Panc1 (cell line): ENCODE measurements at regions not wholly inside any gene's neighbourhood (a gene's known extent, or its start where the extent isn't known, plus 50 kb on each side); places are given as distances from the start of the nearest gene placed in this dataset.

ENCODE experiments used
- CTCF ChIP-seq: fragments of 450-650 bp; IDR thresholded peaks from 2 replicates; pipeline ENCODE4 v1.5.1; 2017; ENCODE audit warnings: mild to moderate bottlenecking
- POLR2AphosphoS5 ChIP-seq: IDR thresholded peaks from 2 replicates; pipeline ENCODE4 v1.6.1; 2012; ENCODE audit warnings: mild to moderate bottlenecking, low read depth, low read length, moderate library complexity
- REST ChIP-seq, 2 experiments: IDR thresholded peaks; 2 replicates each; pipeline ENCODE4 v1.6.1; 2011 to 2012; ENCODE audit warnings: low read depth in 2 of 2, control low read depth in 1 of 2, low read length in 1 of 2, mild to moderate bottlenecking in 1 of 2, moderate library complexity in 1 of 2; ENCODE audit not compliant: insufficient read depth in 1 of 2

DNA sequence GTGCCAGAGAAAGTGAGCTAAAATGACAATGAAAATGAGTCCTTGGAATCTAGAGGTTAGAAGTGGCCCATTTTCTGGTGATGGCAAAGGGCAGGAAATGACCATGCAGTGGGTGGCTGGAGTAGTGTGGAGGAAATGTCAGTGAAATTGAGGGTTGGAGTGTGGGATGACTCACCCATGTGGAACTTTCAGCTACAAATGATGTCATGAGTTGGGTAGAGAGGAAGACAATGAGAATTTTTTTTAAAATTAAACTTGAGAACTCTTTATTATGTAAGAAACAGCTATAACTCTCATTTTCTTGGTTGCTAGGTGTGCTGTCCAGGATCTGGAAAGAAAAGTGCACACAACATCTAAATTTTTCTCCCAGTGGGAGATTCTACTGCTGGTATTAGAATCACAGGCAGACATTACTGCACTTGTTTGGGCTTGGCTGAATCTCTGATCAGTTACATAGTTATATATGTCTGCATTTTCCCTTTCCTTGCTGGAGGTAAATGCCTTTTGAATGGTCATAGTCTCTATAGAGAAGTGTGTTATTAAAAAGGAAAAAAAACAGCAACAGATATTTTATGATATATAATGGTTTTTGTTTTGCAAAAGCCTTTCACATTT, 56.8 kb upstream of the GNG12 start:
- TF ChIP-seq CTCF (no peak), POLR2AphosphoS5 (no peak), REST (IDR thresholded peaks at IDR 0.05; ENCODE audit: insufficient read depth in 1 of 2, low read depth in 2 of 2, low read length in 1 of 2) (no peak)
